NCI-H1105 treated with DMSO at 0.1 percent for 48 hours (cell line): ENCODE measurements at regions not wholly inside any gene's neighbourhood (a gene's known extent, or its start where the extent isn't known, plus 50 kb on each side); places are given as distances from the start of the nearest gene placed in this dataset.
"Not testable (repeated sequence)": the region's sequence is repeated elsewhere in the genome, so short reads cannot be mapped to it uniquely, and the experiment has no call there.

Experiments
- DNase-seq: peaks from one replicate; lab custom pipeline; 2025; lab: John Stamatoyannopoulos, UW

DNA sequence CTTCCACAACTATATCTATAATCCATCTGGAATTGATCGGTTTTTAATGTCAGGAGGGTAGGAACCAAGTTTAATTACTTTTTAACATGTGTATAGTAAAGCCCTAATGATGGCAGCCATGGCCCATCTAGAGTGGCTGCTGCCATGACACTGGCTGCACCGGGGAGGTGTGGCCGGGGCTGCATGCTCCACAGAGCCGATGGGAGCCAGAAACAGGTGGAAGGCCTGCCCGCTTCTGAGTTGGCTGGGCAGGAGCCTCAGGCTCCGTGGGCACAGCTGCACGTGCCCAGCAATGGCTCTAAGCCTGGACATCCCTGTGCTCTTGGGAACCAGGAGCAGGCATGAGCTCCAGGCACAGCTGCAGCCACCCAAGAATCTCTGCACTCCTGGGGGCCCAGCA lies 73.0 kb downstream of the GBP6 start:
- DNase-seq = no peak

DNA sequence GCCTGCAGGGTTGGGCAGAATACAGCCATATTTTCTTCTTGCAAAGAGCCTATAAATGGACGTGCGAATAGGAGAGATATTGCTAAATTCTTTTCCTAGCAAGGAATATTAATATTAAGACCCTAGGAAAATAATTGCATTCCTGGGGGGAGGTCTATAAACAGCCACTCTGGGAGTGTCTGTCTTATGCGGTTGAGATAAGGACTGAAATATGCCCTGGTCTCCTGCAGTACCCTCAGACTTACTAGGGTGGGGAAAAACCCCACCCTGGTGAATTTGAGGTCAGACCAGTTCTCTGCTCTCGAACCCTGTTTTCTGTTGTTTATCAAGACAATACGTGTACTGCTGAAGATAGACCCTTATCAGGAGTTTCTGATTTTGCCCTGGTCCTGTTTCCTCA lies 74.4 kb downstream of the GBP6 start:
- not testable (repeated sequence) for DNase-seq

DNA sequence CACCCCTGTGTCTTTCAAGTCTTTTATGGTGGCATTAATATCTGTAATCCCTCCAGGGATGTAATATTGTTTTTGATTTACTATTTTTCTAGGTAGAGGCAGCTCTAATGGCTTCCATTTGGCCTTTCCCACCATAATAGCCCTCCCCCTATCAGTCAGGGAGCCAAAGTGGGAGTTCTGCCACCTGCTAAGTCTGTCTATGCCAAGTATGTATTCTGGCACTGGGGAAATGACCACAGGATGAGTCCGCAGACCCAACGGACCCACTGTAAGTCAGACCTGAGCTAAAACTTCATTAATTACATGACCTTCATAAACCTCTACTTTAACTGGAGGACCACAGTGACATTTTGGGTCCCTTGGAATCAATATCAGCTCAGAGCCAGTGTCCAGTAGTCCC lies 77.1 kb downstream of the GBP6 start:
- no peak for DNase-seq

DNA sequence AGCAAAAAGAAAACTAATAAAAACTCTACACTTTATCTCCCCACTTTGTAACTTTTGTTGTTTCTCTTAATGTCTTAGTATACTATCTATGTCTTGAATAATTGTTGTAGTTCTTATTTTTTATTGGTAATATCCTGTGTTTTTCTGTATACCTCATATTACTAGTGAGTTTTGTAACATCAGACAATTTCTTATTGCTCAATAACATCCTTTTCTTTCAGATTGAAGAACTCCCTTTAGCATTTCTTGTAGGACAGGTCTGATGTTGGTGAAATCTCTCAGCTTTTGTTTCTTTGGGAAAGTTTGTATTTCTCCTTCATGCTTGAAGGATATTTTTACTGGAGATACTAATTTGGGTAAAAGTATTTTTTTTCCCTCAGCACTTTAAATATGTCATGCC lies 79.8 kb upstream of the LRRC8B start:
- DNase-seq = no peak

DNA sequence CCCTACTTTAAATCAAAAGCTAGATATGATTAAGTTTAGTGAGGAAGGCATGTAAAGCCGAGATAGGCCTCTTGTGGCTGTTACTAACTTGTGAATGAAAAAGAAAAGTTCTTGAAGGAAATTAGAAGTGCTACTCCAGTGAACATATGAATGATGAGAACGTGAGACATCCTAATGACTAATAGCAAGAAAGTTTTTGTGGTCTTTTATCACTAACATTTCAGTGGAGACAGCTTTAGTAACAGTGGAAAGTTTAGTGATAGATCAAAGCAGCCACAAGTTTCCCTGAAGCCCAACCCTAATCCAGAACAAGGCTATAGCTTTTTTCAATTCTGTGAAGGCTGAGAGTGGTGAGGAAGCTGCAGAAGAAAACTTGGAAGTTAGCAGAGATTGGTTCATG lies 73.6 kb upstream of the LRRC8B start:
- DNase-seq = no peak

DNA sequence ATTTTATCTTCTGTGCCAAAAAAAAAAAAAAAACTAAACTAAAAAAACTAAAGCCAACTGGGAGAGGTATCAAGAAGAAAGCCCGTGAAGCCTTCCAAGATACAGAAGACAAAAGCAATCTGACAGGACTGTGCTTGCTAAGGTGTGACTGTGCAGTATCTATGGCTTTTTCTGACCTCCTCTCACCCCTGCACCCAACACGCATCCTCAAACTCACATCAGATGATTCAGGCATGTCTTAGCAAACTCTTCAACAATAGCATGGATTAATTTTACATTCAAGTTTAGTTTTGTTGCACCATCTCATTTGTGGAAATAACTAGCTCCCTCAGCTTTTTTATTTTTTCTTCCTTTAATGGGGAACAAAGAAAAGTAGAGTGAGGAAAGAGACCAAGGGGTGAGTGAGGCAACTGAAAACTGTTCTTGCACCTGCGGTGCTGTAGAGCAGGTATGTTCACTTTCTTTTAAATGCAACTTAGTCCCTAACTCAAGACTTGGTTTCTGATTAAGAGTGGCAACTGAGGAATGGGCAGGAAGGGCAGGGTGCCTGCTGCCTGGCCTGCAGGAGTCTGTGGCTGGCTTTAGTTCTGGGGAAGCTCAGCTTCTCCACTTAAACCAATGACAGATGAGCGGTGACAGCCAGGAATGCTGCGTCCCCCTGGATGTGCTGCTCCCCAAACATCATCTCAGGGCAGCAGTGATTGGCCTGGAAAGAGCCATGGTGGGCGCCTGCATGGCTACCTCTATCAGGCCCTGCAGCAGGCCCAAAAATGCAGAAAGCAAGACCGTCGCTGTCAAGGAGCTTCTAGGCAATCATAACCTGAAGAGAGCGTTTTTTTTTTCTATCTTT lies 71.3 kb upstream of the LRRC8B start:
- DNase-seq = no peak

DNA sequence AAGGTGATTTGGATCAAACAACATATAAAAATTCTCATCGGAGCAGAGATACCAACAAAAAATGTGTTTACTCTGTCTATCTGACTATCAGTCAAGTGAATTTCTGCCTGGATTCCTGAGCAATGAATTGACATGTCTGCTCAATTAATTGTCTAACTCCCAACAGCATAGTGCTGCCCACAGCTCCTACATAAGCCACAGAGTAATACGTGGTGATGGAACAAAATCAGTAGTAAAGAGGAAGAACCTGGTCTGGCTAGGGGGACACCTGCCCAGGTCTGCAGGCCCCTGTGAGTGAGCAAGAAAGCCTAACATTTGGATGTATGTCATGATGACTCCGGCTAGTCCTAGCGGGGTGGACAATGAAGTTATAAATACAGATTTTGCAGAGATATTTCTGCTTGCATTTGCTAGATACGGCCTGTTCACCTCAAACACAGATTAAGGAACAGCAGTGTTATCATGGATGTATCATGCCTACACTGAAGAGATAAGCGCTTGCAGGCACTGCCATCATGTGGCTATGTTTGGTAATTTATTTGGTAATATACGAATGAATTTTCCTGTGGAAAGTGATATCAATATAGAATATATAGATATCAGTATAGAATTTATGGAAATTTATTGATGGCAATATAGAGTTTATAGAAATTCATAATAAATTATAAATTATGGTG lies 69.6 kb upstream of the LRRC8B start:
- peak; percentile 64 for DNase-seq

DNA sequence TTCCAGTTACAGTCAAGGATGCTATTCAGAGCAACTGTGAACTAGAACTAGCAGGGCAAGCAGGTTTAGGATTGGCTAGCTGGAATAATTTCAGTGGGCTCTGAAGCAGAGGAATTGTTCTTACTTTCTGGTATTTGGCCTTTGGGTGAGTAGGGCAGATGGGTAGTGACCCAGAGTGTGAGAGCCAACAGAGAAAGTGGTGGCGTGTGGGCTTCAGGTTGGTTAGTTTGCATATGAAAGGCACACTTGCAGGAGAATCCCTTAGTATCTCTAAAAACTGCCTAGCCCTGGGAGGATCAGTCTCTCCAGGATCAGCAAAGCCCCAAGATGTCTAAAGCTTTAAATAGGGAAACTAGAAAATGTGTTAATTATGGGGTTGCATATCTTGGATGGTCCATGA lies 67.6 kb upstream of the LRRC8B start:
- DNase-seq = no peak

DNA sequence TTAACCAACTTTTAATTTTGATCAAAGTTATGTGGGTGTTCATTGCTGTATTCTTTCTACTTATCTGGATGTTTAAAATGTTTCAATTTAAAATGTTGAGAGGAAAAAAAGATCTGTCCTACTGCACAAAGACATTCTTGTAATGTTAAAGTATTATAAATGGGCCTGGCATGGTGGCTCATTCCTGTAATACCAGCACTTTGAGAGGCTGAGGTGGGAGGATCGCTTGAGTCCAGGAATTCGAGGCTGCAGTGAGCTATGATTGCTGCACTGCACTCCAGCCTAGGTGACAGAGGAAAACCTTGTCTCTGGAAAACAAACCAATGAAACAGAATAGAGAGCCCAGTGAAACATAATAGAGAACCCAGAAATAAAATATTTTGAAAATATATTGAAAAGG lies 65.5 kb upstream of the LRRC8B start:
- no peak for DNase-seq

DNA sequence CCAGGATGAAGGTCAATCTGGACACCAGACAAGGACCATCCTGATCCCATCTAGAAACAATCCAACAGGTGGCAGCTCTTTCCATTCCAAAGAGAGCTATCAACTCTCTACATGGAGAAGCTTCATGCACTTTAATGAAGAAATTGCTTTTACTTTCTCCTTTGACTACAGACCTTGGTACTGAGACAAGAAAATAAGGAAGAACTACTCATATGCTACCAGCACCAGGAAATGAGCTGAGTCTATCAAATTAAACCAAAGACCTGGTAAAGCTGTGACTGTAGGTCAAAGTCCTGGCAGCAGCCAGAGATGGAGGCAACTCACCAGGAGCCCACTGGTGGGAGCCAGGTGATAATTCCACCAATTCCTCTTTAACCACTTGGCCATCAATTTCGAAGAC lies 64.3 kb upstream of the LRRC8B start:
- no peak for DNase-seq

DNA sequence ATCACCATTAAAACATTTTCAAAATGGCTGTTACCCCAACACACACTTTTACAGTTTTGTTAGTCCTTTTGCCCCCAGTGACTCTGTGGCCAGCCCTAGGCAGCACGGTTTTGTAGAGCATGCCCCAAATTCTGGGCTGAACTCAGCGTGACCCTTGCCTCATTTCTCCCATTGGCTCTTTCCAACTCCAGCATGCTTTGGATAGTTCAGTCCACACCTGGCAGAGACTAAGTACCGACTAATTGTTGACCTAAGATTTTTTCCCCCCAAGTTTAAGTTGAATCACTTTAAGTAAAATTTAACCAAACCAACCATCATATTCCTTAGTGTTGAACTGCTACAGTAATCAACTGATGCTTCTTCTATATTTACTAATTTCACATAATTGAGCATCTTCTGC lies 62.4 kb upstream of the LRRC8B start:
- no peak for DNase-seq

DNA sequence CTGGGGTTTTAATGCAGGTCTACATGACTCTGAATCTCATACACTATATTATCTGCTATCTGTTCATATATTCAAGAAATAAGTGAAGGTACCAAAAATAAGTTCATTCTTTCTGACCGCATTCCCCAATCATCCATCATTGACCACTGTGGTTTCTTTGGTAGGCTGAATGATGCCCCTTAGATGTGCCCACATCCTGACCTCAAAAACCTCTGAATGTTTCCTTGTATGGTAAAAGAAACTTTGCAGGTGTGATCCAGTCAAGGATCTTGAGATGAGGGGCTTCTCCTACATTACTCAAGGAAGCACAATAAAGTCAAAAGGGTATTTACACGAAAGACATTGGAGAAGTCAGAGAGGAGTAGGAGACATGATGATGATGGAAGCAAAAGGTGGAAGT lies 60.6 kb upstream of the LRRC8B start:
- no peak for DNase-seq

DNA sequence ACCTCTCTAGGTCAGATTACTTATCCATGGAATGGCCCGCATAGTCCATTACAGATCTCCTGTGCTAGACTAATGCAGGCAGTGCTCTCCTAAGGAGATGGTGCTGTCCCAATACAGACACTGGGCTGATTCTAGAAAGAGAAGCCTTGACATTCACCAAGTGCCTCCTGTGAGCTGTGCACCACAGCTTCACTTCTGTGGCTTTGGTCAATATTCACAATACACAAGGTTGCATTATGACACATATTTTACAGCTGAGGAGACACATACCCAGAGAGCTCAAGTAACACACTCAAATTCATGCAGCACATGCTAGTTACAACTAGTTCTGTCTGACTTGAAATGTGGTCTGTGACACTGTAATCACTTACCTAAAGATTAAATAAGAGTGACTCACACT lies 59.4 kb upstream of the LRRC8B start:
- DNase-seq = no peak

DNA sequence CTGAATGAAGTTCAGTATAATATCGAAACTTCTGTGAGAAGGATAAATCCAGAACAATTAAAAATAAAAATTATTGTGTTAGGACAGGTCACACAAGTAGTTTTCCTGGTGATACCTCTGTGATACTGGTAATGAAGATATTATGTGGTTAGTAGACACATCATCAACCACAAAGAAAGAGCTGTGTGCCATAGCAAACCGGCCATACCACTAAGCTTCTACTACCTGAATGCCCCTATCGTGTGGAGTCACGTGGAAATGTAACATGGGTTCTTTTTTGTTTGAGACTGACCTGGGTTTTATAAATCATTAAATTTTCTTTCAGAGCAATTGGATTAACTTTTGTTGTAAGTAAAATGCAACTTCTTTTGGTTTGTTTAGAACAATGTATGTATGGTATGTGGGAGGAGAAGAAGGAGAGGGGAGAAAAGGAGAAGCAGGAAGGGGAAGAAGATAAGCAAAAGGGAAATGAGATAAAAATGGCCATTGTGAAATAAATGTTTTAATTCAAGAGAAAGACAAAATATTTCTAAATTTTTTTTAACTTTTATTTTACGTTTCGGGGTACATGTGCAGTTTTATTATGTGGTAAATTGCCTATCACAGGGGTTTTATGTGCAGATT lies 58.2 kb upstream of the LRRC8B start:
- no peak for DNase-seq

DNA sequence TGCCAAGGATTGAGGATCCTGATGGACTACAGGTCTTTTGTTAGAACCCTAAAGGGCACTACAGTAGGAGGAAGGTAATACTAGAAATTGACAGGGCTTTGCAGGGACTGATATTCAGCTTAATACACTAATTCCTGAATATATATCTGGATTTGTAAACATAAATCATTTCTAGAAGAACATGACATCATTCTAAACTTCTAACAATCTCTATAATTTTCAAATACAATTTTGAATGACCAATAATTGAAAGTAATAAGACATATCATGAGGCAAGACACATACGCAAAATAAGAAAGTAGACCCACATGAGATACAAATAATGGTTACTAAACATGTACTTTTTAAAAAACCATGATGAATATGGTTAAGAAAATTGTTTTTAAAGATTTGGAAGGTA lies 52.4 kb upstream of the LRRC8B start:
- no peak for DNase-seq

DNA sequence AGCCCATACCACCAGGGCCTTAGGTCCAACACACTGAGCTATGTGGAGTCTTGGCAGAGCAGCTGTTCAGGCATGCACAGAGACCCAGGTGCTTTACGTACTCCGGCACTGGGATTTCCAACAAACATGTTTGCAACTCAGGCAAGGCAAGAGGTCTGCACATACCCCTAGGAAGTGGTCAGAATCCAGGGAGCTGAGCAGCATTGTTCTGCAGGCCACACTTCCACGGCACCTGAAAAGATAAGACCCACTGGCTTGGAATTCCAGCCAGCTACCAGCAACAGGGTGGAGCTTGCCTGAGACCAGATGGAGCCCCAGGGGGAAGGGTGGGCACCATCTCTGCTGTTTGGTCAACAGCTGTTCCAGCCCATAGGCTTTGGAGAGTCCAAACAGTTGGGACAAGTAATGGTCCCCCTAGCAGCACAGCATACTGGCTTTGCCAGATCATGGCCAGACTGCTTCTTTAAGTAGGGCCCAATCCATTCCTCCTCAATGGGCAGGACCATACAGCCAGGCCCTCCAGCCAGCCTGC lies 51.7 kb upstream of the LRRC8B start:
- no peak for DNase-seq
